ENCODE measurements at regions not wholly inside any gene's neighbourhood (a gene's known extent, or its start where the extent isn't known, plus 50 kb on each side); places are given as distances from the start of the nearest gene placed in this dataset.

- DNase-seq, result no peak
Observed at GRCh38 chr7:156257904-156258303, 382.7 kb upstream of the RNF32 start.

- no peak for DNase-seq
Observed at GRCh38 chr7:156255635-156256034, 384.9 kb upstream of the RNF32 start.

- no peak for DNase-seq
Observed at GRCh38 chr7:156251861-156252260, 388.7 kb upstream of the RNF32 start.

GRCh38 chr7:156240532-156240931, 400.0 kb upstream of the RNF32 start:
- no peak for DNase-seq

- no peak for DNase-seq
Observed at GRCh38 chr7:156238366-156239133, 402.0 kb upstream of the RNF32 start.

- no peak for DNase-seq
Observed at GRCh38 chr7:156237614-156238013, 403.0 kb upstream of the RNF32 start.

GRCh38 chr7:156236936-156237599, 403.5 kb upstream of the RNF32 start:
- DNase-seq, result no peak

GRCh38 chr7:156236181-156236889, 404.2 kb upstream of the RNF32 start:
- DNase-seq, result no peak

- DNase-seq, result no peak
Observed at GRCh38 chr7:156234666-156235494, 405.7 kb upstream of the RNF32 start.

GRCh38 chr7:156234192-156234591, 406.4 kb upstream of the RNF32 start:
- no peak for DNase-seq

GRCh38 chr7:156232931-156233705, 407.5 kb upstream of the RNF32 start:
- DNase-seq, result no peak

GRCh38 chr7:156230576-156230975, 410.0 kb upstream of the RNF32 start:
- no peak for DNase-seq

- no peak for DNase-seq
Observed at GRCh38 chr7:156224833-156225225, 412.6 kb upstream of the SHH start.

GRCh38 chr7:156223935-156224832, 411.9 kb upstream of the SHH start:
- DNase-seq, result no peak

- DNase-seq, result no peak
Observed at GRCh38 chr7:156222611-156223010, 410.3 kb upstream of the SHH start.

GRCh38 chr7:156222151-156222550, 409.9 kb upstream of the SHH start:
- DNase-seq, result no peak

GRCh38 chr7:156220701-156221100, 408.4 kb upstream of the SHH start:
- DNase-seq, result no peak

GRCh38 chr7:156220078-156220605, 407.9 kb upstream of the SHH start:
- no peak for DNase-seq

- no peak for DNase-seq
Observed at GRCh38 chr7:156219307-156220077, 407.2 kb upstream of the SHH start.

Data from NCI-H524 treated with DMSO at 0.1 percent for 48 hours (cell line).